ENCODE measurements at regions not wholly inside any gene's neighbourhood (a gene's known extent, or its start where the extent isn't known, plus 50 kb on each side); places are given as distances from the start of the nearest gene placed in this dataset.

DNA sequence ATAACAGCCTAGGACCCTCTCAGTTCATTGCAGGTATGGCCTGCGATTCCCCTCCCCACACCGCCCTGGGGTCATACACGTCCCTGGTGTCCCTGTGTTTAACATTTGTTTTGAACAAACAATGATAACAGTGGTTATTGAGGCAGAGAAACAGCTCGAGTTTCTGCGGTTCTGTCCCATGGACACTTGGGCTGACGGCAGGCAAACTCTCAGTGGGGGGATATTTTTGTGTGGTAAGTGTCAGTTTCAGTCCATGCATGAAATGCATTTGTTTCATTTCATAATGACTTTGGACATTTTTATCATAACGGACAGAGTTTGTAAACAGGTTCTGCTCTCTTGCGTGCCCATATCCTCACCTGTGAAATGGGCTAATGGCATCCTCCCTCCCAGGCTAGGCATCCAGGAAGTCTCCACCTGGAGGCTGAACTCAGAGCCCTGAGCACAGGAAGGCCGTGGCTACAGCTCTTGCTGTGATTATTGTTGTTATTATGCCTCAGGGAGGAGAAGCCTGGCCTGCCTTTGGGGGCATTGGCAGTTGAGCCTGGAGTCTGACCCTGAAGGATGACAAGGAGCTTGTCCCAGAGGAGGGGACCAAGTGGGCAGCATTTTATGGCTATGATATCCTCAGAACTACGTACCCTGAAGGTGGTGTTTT lies 190.9 kb downstream of the GADD45G start:
- Histone ChIP-seq H3K4me1 (ENCODE audit: control insufficient read depth, insufficient read depth, low read length) (no peaks in the 10 kb centered on the region), H4K20me1 (ENCODE audit: control insufficient read depth, insufficient read depth) (no peaks in the 10 kb centered on the region), H3K79me2 (ENCODE audit: control insufficient read depth, insufficient read depth, low read length) (no peaks in the 10 kb centered on the region), H3K9ac (ENCODE audit: control insufficient read depth, insufficient read depth, low read length) (no peak overlapping the region), H3K27ac (ENCODE audit: control insufficient read depth, insufficient read depth) (no peak overlapping the region), H3K4me3 (no peak overlapping the region), H2AFZ (ENCODE audit: control insufficient read depth, low read depth, low read length) (no peak overlapping the region), H3K36me3 (ENCODE audit: control insufficient read depth in 2 of 2, insufficient read depth in 2 of 2, low read length in 1 of 2) (no peaks in the 10 kb centered on the region), H3K27me3 (replicated peaks in 1 of 2; ENCODE audit: control insufficient read depth in 2 of 2, insufficient read depth in 2 of 2, low read length in 1 of 2) (peaks cover 0 to 3% of the 10 kb centered on the region in 2 experiments; a peak in 1 of 4 replicates), H3K9me3 (replicated peaks; ENCODE audit: control insufficient read depth, insufficient read depth, low read length) (no peaks in the 10 kb centered on the region), H3K4me2 (ENCODE audit: control insufficient read depth, insufficient read depth) (no peak overlapping the region)
- WGBS (ENCODE audit: insufficient coverage, insufficient replicate concordance, low lambda C conversion rate, missing lambda C conversion rate): 29% methylated on average over 10 of the region's 10 CpGs
- no TSS peak for BruUV-seq (replicated peaks)
- intact Hi-C loops (cut with micrococcal nuclease; ENCODE audit: unreplicated experiment) (no loop called here), in situ Hi-C loops (cut with MboI) (no loop called here)
- TF ChIP-seq HCFC1 (IDR thresholded peaks at IDR 0.05; ENCODE audit: low read length) (no peak), ZNF24 (IDR thresholded peaks at IDR 0.05) (no peak), CHD4 (IDR thresholded peaks at IDR 0.05) (no peak), NR2F1 (conservative IDR thresholded peaks at IDR 0.05) (peak; percentile 30; the same call in 1 of the 2 replicates), EP300 (IDR thresholded peaks at IDR 0.05; ENCODE audit: borderline replicate concordance in 1 of 2, control insufficient read depth in 1 of 2, low read depth in 2 of 2, low read length in 2 of 2) (0 out of 4 replicates have a peak, but pooled peaks of 1 of the 2 experiments have one; percentile 20), RUNX3 (IDR thresholded peaks at IDR 0.05; ENCODE audit: low read length) (no peak; the same call in 1 of the 2 replicates), BHLHE40 (IDR thresholded peaks at IDR 0.05; ENCODE audit: borderline replicate concordance in 1 of 2, low read depth in 2 of 2, low read length in 1 of 2) (peak in 1 of 2 experiments; percentile 41; a peak in 1 of 4 replicates), MTA2 (IDR thresholded peaks at IDR 0.05; ENCODE audit: low read depth) (peak; percentile 39; the same call in 1 of the 2 replicates), IKZF1 (conservative IDR thresholded peaks at IDR 0.05) (peak; percentile 53), DPF2 (IDR thresholded peaks at IDR 0.05) (0 out of 2 replicates have a peak, but pooled peaks have one; percentile 22), SP1 (IDR thresholded peaks at IDR 0.05; ENCODE audit: low read depth, low read length) (no peak), IKZF2 (IDR thresholded peaks at IDR 0.05) (peak in 1 of 2 experiments; percentile 40; a peak in 1 of 4 replicates)
- TF ChIP-seq, protein P1, sequence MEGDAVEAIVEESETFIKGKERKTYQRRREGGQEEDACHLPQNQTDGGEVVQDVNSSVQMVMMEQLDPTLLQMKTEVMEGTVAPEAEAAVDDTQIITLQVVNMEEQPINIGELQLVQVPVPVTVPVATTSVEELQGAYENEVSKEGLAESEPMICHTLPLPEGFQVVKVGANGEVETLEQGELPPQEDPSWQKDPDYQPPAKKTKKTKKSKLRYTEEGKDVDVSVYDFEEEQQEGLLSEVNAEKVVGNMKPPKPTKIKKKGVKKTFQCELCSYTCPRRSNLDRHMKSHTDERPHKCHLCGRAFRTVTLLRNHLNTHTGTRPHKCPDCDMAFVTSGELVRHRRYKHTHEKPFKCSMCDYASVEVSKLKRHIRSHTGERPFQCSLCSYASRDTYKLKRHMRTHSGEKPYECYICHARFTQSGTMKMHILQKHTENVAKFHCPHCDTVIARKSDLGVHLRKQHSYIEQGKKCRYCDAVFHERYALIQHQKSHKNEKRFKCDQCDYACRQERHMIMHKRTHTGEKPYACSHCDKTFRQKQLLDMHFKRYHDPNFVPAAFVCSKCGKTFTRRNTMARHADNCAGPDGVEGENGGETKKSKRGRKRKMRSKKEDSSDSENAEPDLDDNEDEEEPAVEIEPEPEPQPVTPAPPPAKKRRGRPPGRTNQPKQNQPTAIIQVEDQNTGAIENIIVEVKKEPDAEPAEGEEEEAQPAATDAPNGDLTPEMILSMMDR (IDR thresholded peaks at IDR 0.05 in 2 of 3, conservative IDR thresholded peaks at IDR 0.05 in 1 of 3; ENCODE audit: control insufficient read depth in 2 of 3, extremely low read depth in 1 of 3, insufficient read depth in 1 of 3, low read depth in 3 of 3, low read length in 3 of 3): no peak
- TF ChIP-seq, protein P2, sequence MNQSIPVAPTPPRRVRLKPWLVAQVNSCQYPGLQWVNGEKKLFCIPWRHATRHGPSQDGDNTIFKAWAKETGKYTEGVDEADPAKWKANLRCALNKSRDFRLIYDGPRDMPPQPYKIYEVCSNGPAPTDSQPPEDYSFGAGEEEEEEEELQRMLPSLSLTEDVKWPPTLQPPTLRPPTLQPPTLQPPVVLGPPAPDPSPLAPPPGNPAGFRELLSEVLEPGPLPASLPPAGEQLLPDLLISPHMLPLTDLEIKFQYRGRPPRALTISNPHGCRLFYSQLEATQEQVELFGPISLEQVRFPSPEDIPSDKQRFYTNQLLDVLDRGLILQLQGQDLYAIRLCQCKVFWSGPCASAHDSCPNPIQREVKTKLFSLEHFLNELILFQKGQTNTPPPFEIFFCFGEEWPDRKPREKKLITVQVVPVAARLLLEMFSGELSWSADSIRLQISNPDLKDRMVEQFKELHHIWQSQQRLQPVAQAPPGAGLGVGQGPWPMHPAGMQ (IDR thresholded peaks at IDR 0.05; ENCODE audit: borderline replicate concordance): no peak
- TF ChIP-seq, protein P3, sequence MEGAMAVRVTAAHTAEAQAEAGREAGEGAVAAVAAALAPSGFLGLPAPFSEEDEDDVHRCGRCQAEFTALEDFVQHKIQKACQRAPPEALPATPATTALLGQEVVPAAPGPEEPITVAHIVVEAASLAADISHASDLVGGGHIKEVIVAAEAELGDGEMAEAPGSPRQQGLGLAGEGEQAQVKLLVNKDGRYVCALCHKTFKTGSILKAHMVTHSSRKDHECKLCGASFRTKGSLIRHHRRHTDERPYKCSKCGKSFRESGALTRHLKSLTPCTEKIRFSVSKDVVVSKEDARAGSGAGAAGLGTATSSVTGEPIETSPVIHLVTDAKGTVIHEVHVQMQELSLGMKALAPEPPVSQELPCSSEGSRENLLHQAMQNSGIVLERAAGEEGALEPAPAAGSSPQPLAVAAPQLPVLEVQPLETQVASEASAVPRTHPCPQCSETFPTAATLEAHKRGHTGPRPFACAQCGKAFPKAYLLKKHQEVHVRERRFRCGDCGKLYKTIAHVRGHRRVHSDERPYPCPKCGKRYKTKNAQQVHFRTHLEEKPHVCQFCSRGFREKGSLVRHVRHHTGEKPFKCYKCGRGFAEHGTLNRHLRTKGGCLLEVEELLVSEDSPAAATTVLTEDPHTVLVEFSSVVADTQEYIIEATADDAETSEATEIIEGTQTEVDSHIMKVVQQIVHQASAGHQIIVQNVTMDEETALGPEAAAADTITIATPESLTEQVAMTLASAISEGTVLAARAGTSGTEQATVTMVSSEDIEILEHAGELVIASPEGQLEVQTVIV (IDR thresholded peaks at IDR 0.05; ENCODE audit: borderline replicate concordance, partially characterized antibody): no peak
- TF ChIP-seq, protein P4, sequence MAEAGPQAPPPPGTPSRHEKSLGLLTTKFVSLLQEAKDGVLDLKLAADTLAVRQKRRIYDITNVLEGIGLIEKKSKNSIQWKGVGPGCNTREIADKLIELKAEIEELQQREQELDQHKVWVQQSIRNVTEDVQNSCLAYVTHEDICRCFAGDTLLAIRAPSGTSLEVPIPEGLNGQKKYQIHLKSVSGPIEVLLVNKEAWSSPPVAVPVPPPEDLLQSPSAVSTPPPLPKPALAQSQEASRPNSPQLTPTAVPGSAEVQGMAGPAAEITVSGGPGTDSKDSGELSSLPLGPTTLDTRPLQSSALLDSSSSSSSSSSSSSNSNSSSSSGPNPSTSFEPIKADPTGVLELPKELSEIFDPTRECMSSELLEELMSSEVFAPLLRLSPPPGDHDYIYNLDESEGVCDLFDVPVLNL (IDR thresholded peaks at IDR 0.05; ENCODE audit: low read depth, low read length): no peak
- CTCF ChIA-PET: no interaction called here
- FAIRE-seq: no peak
- RAD21 ChIA-PET (ENCODE audit: unreplicated experiment): interaction anchor here (1.0 kb wide), 1 partner anchor 20 kb away, joined by 5 read pairs; no protein-coding TSS in a partner anchor
- POLR2A ChIA-PET: no interaction called here
- SMC1A ChIA-PET (ENCODE audit: uncharacterized antibody, unreplicated experiment): interaction anchor here (1.0 kb wide), 1 partner anchor 45 kb away, joined by 4 read pairs; no protein-coding TSS in a partner anchor
- DNase-seq (ENCODE audit: low read depth, low spot score): no peak
- ATAC-seq: peak; percentile 41
